H7 (cell line): ENCODE measurements at regions not wholly inside any gene's neighbourhood (a gene's known extent, or its start where the extent isn't known, plus 50 kb on each side); places are given as distances from the start of the nearest gene placed in this dataset.
A peak's percentile ranks its signal among the peaks of the same experiment; 100 is the strongest.
"Not testable (repeated sequence)": the region's sequence is repeated elsewhere in the genome, so short reads cannot be mapped to it uniquely, and the experiment has no call there.

Source experiments
- DNase-seq: peaks from one replicate; pipeline ENCODE4 v3.0.0; 2012
- H3K27me3 ChIP-seq: 2 replicates; pipeline ENCODE4 v1.6.0; 2011; ENCODE audit warnings: mild to moderate bottlenecking, low read length; ENCODE audit not compliant: control insufficient read depth, insufficient read depth
- H3K36me3 ChIP-seq: replicated peaks from 2 replicates; pipeline ENCODE4 v1.5.1; 2011; ENCODE audit warnings: low read length; ENCODE audit not compliant: control insufficient read depth, insufficient read depth
- H3K4me3 ChIP-seq: 2 replicates; pipeline ENCODE4 v1.5.1; 2011; ENCODE audit warnings: low read depth, mild to moderate bottlenecking, control low read depth, low read length, moderate library complexity; ENCODE audit not compliant: insufficient read depth

GRCh38 chr7:66413379-66414114 lies 208.4 kb downstream of the TPST1 start:
- Histone ChIP-seq H3K36me3 (no peaks in the 10 kb centered on the region), H3K27me3 (peaks cover 5% of the 10 kb centered on the region)

GRCh38 chr7:66415659-66416265 lies 210.6 kb downstream of the TPST1 start:
- Histone ChIP-seq H3K36me3 (no peaks in the 10 kb centered on the region), H3K27me3 (peaks cover 5% of the 10 kb centered on the region), H3K4me3 (no peak overlapping the region)
- DNase-seq = no peak

More at GRCh38 chr7:66413379-66414114, 208.4 kb downstream of the TPST1 start:
- peak overlapping the region; percentile 45 for H3K4me3 ChIP-seq
- DNase-seq = peak; percentile 99

GRCh38 chr7:66418537-66418936 lies 210.1 kb upstream of the KCTD7 start:
- DNase-seq = no peak

GRCh38 chr7:66419210-66419609 lies 209.5 kb upstream of the KCTD7 start:
- no peak for DNase-seq

More at GRCh38 chr7:66418537-66418936, 210.1 kb upstream of the KCTD7 start:
- no peaks in the 10 kb centered on the region for H3K36me3 ChIP-seq
- H3K27me3 ChIP-seq = no peaks in the 10 kb centered on the region
- H3K4me3 ChIP-seq = no peak overlapping the region

GRCh38 chr7:66421830-66422475 lies 206.7 kb upstream of the KCTD7 start:
- Histone ChIP-seq H3K27me3 (no peaks in the 10 kb centered on the region), H3K36me3 (no peaks in the 10 kb centered on the region; the same call in 1 of the 2 replicates), H3K4me3 (no peak overlapping the region)
- DNase-seq = no peak

More at GRCh38 chr7:66419210-66419609, 209.5 kb upstream of the KCTD7 start:
- Histone ChIP-seq H3K27me3 (no peaks in the 10 kb centered on the region), H3K4me3 (no peak overlapping the region), H3K36me3 (no peaks in the 10 kb centered on the region)

- Histone ChIP-seq H3K27me3 (no peaks in the 10 kb centered on the region), H3K36me3 (no peaks in the 10 kb centered on the region; the same call in 1 of the 2 replicates), H3K4me3 (no peak overlapping the region)
- no peak for DNase-seq
Observed at GRCh38 chr7:66423729-66424128, 205.0 kb upstream of the KCTD7 start.

GRCh38 chr7:66426332-66426731 lies 202.3 kb upstream of the KCTD7 start:
- no peak for DNase-seq
- Histone ChIP-seq H3K4me3 (no peak overlapping the region), H3K27me3 (no peaks in the 10 kb centered on the region), H3K36me3 (no peaks in the 10 kb centered on the region; the same call in 1 of the 2 replicates)

GRCh38 chr7:66426996-66427395 lies 201.7 kb upstream of the KCTD7 start:
- Histone ChIP-seq H3K27me3 (no peaks in the 10 kb centered on the region), H3K36me3 (no peaks in the 10 kb centered on the region; the same call in 1 of the 2 replicates), H3K4me3 (no peak overlapping the region)
- no peak for DNase-seq

- Histone ChIP-seq H3K36me3 (no peaks in the 10 kb centered on the region; the same call in 1 of the 2 replicates), H3K4me3 (no peak overlapping the region), H3K27me3 (no peaks in the 10 kb centered on the region)
- DNase-seq = no peak
Observed at GRCh38 chr7:66427956-66428355, 200.7 kb upstream of the KCTD7 start.

GRCh38 chr7:66429498-66430163 lies 199.1 kb upstream of the KCTD7 start:
- H3K27me3 ChIP-seq = no peaks in the 10 kb centered on the region

GRCh38 chr7:66430164-66430545 lies 198.5 kb upstream of the KCTD7 start:
- Histone ChIP-seq H3K36me3 (no peaks in the 10 kb centered on the region; the same call in 1 of the 2 replicates), H3K4me3 (no peak overlapping the region), H3K27me3 (no peaks in the 10 kb centered on the region)
- no peak for DNase-seq

More at GRCh38 chr7:66429498-66430163, 199.1 kb upstream of the KCTD7 start:
- H3K36me3 ChIP-seq = no peaks in the 10 kb centered on the region; the same call in 1 of the 2 replicates
- H3K4me3 ChIP-seq = no peak overlapping the region
- DNase-seq = no peak

GRCh38 chr7:66438703-66439405 lies 189.8 kb upstream of the KCTD7 start:
- H3K4me3 ChIP-seq, H3K36me3 ChIP-seq, H3K27me3 ChIP-seq, DNase-seq: not testable (repeated sequence)

GRCh38 chr7:66442385-66442784 lies 186.3 kb upstream of the KCTD7 start:
- Histone ChIP-seq H3K4me3 (no peak overlapping the region), H3K36me3 (no peaks in the 10 kb centered on the region), H3K27me3 (no peaks in the 10 kb centered on the region)
- DNase-seq = no peak

- H3K4me3 ChIP-seq = no peak overlapping the region
- no peaks in the 10 kb centered on the region for H3K27me3 ChIP-seq
- H3K36me3 ChIP-seq = no peaks in the 10 kb centered on the region
- no peak for DNase-seq
Observed at GRCh38 chr7:66443946-66444345, 184.7 kb upstream of the KCTD7 start.
